HK-2 (cell line): ENCODE measurements at regions not wholly inside any gene's neighbourhood (a gene's known extent, or its start where the extent isn't known, plus 50 kb on each side); places are given as distances from the start of the nearest gene placed in this dataset.
"Not testable (repeated sequence)": the region's sequence is repeated elsewhere in the genome, so short reads cannot be mapped to it uniquely, and the experiment has no call there.

Source experiments
- DNase-seq: peaks from one replicate; pipeline ENCODE4 v3.0.0-alpha.2; 2018; ENCODE audit not compliant: unreplicated experiment

GRCh38 chr7:66502230-66503035 lies 126.2 kb upstream of the KCTD7 start:
- DNase-seq, result no peak

- no peak for DNase-seq
Measured at GRCh38 chr7:66503036-66503370, 125.7 kb upstream of the KCTD7 start.

DNA sequence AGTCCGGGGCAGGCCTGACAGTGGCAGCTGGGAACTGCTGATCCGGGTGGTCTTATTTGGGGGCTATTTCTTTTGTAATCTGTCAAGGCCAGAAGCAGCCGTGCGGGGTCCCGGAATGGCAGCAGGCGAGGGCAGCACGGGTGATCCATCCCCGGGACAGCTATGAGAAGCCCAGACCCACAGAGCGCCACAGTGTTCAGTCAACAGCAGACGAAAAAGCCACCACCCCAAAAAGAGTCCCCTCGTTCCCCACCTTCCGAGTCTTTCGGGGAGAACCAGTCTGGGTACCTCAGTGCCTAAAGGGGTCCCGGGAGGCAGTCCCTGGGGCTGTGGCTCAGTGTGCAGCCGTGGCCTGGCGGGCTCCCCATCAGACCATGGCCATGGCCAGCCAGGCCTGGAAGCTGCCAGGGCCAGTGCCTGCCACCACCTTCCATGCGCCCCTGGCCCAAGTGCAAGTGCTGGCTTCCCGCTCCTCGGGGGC lies 125.1 kb upstream of the KCTD7 start:
- no peak for DNase-seq

- no peak for DNase-seq
Measured at GRCh38 chr7:66504131-66504530, 124.5 kb upstream of the KCTD7 start.

GRCh38 chr7:66505009-66505408 lies 123.7 kb upstream of the KCTD7 start:
- DNase-seq, result no peak

- DNase-seq, result no peak
Measured at GRCh38 chr7:66505531-66506451, 122.9 kb upstream of the KCTD7 start.

- not testable (repeated sequence) for DNase-seq
Measured at GRCh38 chr7:66506703-66507102, 122.0 kb upstream of the KCTD7 start.

DNA sequence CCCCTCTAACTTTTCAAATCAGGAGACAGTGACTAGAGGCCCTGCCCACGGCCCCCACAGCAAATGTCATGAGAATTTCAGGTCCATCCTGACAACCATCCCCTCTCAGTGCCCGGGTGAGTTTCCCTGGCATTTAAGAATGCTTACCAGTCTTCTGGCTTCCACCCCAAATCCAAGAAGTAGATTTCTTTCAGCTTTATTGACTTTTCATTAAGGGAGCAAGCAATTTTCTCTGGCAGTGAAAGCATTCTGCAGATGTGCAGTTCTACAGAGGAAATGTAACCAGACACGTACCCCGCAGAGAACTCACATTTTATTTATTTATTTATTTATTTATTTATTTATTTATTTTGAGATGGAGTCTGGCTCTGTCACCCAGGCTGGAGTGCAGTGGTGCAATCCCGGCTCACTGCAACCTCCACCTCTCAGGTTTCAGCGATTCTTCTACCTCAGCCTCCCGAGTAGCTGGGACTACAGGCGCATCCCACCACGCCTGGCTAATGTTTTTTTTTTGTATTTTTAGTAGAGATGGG lies 120.9 kb upstream of the KCTD7 start:
- no peak for DNase-seq

DNA sequence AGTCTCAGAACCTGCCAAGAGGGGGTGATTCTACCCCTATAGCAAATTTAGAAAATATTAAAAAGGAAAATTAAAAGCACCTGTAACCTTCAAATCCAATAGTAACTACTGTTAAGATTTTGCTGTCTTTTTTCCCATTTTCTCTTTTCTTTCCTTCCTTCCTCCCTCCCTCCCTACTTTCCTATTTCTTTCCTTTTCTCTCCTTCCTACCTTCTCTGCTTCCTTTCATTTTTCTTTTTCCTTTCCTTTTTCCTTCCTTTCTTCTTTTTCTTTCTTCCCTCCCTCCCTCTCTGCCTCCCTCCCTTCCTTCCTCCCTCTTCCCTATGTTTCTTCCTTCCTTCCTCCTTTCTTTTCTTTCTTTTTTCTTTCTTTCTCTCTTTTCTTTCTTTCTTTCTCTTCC lies 120.2 kb upstream of the KCTD7 start:
- DNase-seq, result no peak

DNA sequence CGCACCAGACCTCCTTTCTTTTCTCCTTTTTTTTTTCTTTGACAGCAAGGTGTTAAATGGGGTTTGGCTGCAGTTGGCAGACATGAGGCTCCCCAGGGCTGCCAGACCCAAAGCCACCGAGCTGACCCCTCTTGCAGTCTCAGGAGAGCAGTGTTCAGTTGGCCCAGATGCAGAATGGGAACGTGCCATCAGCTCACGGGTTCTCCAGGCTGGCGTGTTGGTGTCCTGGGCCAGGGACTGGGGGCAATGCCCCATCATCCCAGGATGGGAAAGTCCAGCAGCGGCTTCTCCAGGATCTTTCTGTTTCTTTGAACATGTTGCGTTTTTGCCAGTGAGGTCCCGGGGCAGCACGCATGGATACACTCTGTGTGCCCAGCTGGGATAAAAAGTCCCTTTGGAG lies 114.6 kb upstream of the KCTD7 start:
- DNase-seq, result no peak

DNA sequence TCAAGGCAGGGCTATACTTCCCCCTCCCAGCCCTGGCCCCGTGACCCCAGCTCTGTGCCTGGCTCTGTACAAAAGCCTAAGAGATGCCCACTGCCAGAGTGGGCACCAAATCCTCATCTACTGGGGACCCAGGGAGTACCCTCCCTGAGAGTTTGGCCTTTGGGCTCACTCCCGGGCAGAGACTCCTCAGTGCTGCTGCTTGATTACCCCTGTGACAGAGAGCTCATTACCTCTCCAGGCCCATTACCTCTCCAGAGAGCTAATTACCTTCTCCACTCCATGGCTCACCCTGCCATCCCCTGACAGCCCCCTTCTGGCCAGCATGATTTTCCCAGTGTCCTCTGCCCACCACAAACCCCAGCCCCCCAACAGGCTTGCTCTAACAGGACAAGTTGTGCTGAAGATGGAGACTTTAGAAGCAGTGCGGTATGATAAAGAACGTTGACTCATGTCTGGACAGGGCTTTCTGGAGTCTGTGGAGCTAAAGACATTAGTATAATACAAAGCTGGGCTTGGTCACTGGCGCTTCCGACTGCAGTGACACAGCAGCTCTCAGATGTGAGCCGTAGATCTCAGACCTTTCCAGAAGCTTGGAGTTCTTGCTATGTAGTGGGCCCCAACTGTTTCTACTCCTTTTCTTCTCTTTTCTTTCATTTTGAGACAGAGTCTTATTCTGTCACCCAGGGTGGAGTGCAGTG lies 111.3 kb upstream of the KCTD7 start:
- DNase-seq, result no peak

DNA sequence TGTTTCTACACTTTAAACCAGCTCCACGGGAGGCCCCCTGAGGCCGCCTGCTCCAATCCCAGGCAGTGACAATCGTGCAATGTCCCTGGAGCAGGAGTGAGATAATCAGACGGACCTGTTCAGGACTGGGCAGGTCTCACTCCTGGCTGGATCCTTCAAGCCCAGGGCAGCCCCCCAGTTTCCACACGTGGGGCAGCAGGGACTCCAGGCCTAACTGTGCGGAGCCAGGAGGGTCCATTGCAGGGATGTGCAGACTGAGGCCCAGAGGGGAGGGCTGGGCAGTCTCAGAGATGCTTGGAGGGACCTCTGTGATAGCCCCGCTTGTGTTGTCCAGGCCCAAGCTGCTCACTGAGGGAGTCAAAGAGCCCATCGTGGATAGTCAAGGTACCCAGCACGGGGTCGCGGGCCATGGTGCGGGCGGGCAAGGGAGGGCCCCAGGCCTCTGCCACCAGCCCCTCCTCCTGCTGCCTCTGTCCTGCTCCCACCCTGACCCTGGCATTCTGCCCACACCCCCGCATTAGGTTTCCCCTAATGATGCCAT lies 110.5 kb upstream of the KCTD7 start:
- DNase-seq, result no peak

GRCh38 chr7:66521675-66522074 lies 107.0 kb upstream of the KCTD7 start:
- DNase-seq, result no peak

GRCh38 chr7:66522518-66522917 lies 106.2 kb upstream of the KCTD7 start:
- no peak for DNase-seq

DNA sequence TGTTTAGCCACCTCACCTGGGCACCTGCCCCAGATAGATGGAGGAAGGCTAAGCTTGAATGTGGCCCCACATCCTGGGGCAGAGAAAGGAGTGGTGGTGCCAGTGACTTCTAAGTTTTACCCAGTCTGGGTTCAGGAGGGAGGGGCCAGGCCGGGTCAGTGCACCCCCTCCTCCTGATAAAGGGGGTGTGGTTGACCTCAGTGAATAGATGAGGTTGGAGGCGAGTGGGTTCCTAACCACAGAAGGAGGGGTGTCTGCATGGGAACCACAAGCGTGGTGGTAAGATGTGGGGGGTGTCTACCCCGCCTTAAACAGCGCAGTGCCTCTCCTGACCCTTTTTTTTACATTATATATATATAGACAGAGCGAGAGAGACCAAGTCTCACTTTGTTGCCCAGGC lies 105.3 kb upstream of the KCTD7 start:
- DNase-seq, result no peak

DNA sequence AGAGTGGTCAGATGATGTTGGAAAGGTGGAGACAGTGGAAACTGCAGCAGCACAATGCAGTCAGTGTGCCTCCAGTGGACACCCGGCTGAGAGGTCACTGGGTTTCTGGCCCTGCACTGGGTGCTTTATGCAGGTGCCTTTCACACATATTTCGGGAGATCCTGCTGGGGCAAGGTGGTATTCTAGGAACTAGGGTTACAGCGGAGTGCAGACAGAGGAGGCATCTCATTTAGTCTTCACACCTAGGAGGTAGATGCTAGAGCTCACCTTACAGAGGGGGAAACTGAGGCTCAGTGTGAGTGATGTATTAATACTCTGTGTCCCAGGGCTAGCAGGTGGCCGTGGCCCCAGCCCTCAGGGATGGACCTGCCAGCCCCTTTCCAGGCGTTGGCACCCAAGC lies 103.9 kb upstream of the KCTD7 start:
- no peak for DNase-seq

DNA sequence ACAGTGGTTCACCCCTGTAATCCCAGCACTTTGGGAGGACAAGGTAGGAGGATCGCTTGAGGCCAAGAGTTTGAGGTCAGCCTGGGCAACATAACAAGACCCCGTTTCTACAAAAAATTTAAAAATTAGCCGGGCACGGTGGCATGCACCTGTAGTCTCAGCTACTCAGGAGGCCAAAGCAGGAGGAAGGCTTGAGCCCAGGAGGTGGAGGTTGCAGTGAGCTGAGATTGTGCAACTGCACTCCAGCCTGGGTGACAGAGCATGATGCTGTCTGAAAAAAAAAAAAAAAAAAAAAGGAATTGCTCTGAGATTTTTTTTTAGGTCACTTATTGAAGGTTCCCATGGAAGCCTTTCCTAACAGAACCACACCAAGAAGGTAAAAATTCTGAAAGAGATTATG lies 101.9 kb upstream of the KCTD7 start:
- not testable (repeated sequence) for DNase-seq

GRCh38 chr7:66528652-66529051 lies 100.0 kb upstream of the KCTD7 start:
- no peak for DNase-seq

GRCh38 chr7:66529883-66530610 lies 98.6 kb upstream of the KCTD7 start:
- no peak for DNase-seq

- no peak for DNase-seq
Measured at GRCh38 chr7:66535414-66536329, 93.0 kb upstream of the KCTD7 start.
